ENCODE measurements at regions not wholly inside any gene's neighbourhood (a gene's known extent, or its start where the extent isn't known, plus 50 kb on each side); places are given as distances from the start of the nearest gene placed in this dataset.

DNA sequence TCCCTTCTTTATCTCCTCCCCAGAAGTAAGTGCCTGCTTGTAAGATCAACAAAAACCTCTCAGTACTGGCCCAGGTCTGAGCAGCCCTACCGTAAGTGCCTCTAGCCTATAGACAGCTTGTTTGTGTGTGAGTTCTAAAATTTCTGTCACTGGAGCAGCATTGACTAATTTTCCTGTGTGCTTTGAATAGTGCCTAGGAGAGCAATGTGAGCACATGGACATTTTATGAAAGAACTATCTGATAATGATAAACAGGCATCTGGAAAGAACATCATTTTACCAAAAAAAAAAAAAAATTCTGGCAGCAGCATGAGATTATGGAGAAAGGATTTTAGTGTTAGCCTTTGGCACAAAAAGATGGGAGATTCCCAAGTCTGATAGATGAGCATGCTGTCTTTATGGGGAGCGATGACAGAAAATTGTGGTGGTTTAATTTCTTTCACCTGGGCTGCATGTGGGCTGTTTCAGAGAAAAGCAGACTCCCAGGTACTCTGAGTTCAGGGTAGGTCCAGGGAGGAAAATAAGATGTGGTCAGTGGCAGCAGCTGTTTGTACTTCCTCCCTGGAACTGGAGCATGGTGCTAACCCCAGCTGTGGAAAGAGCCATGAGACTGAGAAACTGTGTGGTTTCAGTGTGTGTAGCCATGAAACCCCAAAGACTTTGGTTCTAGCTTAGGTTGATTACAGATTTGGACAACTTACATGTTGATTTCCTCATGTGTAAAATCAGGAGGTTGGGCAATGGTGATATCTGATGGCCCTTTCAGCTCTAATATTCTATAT, 419.9 kb downstream of the NTRK2 start:
- TF ChIP-seq ZNF629 (tag by site-specific recombination; IDR thresholded peaks at IDR 0.05) (no peak), ZBTB21 (tag by site-specific recombination; IDR thresholded peaks at IDR 0.05) (no peak), ZSCAN18 (tag by site-specific recombination; IDR thresholded peaks at IDR 0.05) (no peak), ZNF302 (tag by site-specific recombination; IDR thresholded peaks at IDR 0.05; ENCODE audit: low read depth) (no peak), ZBTB1 (tag by site-specific recombination; IDR thresholded peaks at IDR 0.05) (no peak), ZNF560 (tag by site-specific recombination; IDR thresholded peaks at IDR 0.05; ENCODE audit: borderline replicate concordance) (no peak), MZF1 (tag by site-specific recombination; IDR thresholded peaks at IDR 0.05; ENCODE audit: borderline replicate concordance) (no peak), ZNF37A (tag by site-specific recombination; IDR thresholded peaks at IDR 0.05) (no peak), GLI4 (tag by site-specific recombination; IDR thresholded peaks at IDR 0.05) (no peak), ZNF571 (tag by site-specific recombination; IDR thresholded peaks at IDR 0.05) (no peak), GFI1B (tag by site-specific recombination; IDR thresholded peaks at IDR 0.05) (no peak), ZNF747 (tag by site-specific recombination; IDR thresholded peaks at IDR 0.05) (no peak), REST (tag by site-specific recombination; IDR thresholded peaks at IDR 0.05) (no peak), ZNF10 (tag by site-specific recombination; IDR thresholded peaks at IDR 0.05) (no peak), ZNF114 (tag by site-specific recombination; IDR thresholded peaks at IDR 0.05) (no peak)
- TF ChIP-seq, protein P1, sequence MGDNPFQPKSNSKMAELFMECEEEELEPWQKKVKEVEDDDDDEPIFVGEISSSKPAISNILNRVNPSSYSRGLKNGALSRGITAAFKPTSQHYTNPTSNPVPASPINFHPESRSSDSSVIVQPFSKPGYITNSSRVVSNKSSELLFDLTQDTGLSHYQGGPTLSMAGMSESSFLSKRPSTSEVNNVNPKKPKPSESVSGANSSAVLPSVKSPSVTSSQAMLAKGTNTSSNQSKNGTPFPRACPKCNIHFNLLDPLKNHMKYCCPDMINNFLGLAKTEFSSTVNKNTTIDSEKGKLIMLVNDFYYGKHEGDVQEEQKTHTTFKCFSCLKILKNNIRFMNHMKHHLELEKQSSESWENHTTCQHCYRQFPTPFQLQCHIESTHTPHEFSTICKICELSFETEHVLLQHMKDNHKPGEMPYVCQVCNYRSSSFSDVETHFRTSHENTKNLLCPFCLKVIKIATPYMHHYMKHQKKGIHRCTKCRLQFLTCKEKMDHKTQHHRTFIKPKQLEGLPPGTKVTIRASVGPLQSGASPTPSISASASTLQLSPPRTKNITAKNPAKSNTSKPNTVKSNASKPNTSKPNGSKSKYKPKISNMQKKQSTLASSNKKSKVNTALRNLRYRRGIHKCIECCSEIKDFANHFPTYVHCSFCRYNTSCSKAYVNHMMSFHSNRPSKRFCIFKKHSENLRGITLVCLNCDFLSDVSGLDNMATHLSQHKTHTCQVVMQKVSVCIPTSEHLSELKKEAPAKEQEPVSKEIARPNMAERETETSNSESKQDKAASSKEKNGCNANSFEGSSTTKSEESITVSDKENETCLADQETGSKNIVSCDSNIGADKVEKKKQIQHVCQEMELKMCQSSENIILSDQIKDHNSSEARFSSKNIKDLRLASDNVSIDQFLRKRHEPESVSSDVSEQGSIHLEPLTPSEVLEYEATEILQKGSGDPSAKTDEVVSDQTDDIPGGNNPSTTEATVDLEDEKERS (tag by site-specific recombination; IDR thresholded peaks at IDR 0.05), result no peak
- POLR2A ChIA-PET, result no interaction called here
- no peaks in the 10 kb centered on the region for H3K36me3 ChIP-seq (ENCODE audit: control insufficient read depth in 2 of 2, insufficient read depth in 1 of 2, low read length in 2 of 2)
- H3K4me3 ChIP-seq (ENCODE audit: low read depth, low read length), result no peak overlapping the region
- H3K27ac ChIP-seq (ENCODE audit: extremely low read depth, low read depth, low read length), result no peak overlapping the region
- H3K9me3 ChIP-seq (ENCODE audit: control insufficient read depth, insufficient read depth, low read depth, low read length), result no peaks in the 10 kb centered on the region
- H3K4me1 ChIP-seq (ENCODE audit: control insufficient read depth, insufficient read depth, low read length), result no peaks in the 10 kb centered on the region
- CTCF ChIA-PET, result interaction anchor here (0.6 to 0.7 kb wide), 3 partner anchors 21 to 254 kb away, joined by 3 to 4 read pairs (median 3); no protein-coding TSS in a partner anchor

DNA sequence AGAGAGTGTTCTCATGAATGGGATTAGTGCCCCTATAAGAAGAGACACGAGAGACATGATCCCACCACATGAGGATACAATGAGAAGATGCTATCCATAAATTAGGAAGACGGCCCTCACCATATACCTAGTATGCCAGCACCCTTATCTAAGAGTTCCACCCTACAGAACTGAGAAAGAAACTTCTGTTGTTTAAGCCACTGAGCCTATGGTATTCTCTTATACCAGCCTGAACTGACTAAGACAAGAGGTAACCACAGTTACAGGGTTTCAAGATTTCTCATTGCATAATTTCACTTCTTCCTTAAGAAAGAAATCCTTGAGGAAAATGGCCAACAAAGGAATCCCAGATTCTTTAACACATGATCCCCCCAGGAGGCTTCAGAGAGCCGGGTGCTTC, 412.4 kb downstream of the NTRK2 start:
- Histone ChIP-seq H3K4me3 (ENCODE audit: low read depth, low read length) (no peak overlapping the region), H3K27ac (ENCODE audit: extremely low read depth, low read depth, low read length) (no peak overlapping the region), H3K4me1 (ENCODE audit: control insufficient read depth, insufficient read depth, low read length) (no peaks in the 10 kb centered on the region), H3K9me3 (ENCODE audit: control insufficient read depth, insufficient read depth, low read depth, low read length) (no peaks in the 10 kb centered on the region), H3K36me3 (ENCODE audit: control insufficient read depth in 2 of 2, insufficient read depth in 1 of 2, low read length in 2 of 2) (no peaks in the 10 kb centered on the region)
- POLR2A ChIA-PET, result no interaction called here
- CTCF ChIA-PET, result interaction anchor here (0.7 kb wide), 1 partner anchor 262 kb away, joined by 4 read pairs; no protein-coding TSS in a partner anchor
- TF ChIP-seq ZNF571 (tag by site-specific recombination; IDR thresholded peaks at IDR 0.05), result no peak
- TF ChIP-seq ZIC2 (tag by site-specific recombination; IDR thresholded peaks at IDR 0.05), result no peak
- no peak for TF ChIP-seq ZNF426 (tag by site-specific recombination; IDR thresholded peaks at IDR 0.05)
- no peak for TF ChIP-seq YY2 (tag by site-specific recombination; IDR thresholded peaks at IDR 0.05)
- no peak for TF ChIP-seq ZFP41 (tag by site-specific recombination; IDR thresholded peaks at IDR 0.05; ENCODE audit: borderline replicate concordance)
- TF ChIP-seq ZNF311 (tag by site-specific recombination; IDR thresholded peaks at IDR 0.05; ENCODE audit: borderline replicate concordance), result no peak
- no peak for TF ChIP-seq ZNF791 (tag by site-specific recombination; IDR thresholded peaks at IDR 0.05)
- no peak for TF ChIP-seq ZNF521 (tag by site-specific recombination; IDR thresholded peaks at IDR 0.05)
